HG03196 (cell line): ENCODE measurements at regions not wholly inside any gene's neighbourhood (a gene's known extent, or its start where the extent isn't known, plus 50 kb on each side); places are given as distances from the start of the nearest gene placed in this dataset.
A peak's percentile ranks its signal among the peaks of the same experiment; 100 is the strongest.
"Not testable (repeated sequence)": the region's sequence is repeated elsewhere in the genome, so short reads cannot be mapped to it uniquely, and the experiment has no call there.

Source experiments
- ATAC-seq: cut with Tn5 transposase; IDR thresholded peaks from one replicate; pipeline ENCODE4 v1.9.1; 2021; ENCODE audit not compliant: unreplicated experiment

GRCh38 chrX:222800-223513 lies 58.2 kb upstream of the PLCXD1 start:
- not testable (repeated sequence) for ATAC-seq

- ATAC-seq = not testable (repeated sequence)
Measured at GRCh38 chrX:223514-223854, 57.7 kb upstream of the PLCXD1 start.

GRCh38 chrX:226474-227164 lies 54.6 kb upstream of the PLCXD1 start:
- ATAC-seq = peak; percentile 72

GRCh38 chrX:227396-227795 lies 53.8 kb upstream of the PLCXD1 start:
- not testable (repeated sequence) for ATAC-seq
